Neuronal stem cell (in vitro differentiated cells): ENCODE measurements at regions not wholly inside any gene's neighbourhood (a gene's known extent, or its start where the extent isn't known, plus 50 kb on each side); places are given as distances from the start of the nearest gene placed in this dataset.

Experiments used
- DNase-seq: peaks from one replicate; pipeline ENCODE4 v3.0.0-alpha.2; 2013; ENCODE audit warnings: low spot score
- H2AFZ ChIP-seq: one replicate; pipeline ENCODE4 v1.6.1; 2013; ENCODE audit warnings: mild to moderate bottlenecking, low read length, inconsistent platforms
- H2AK5ac ChIP-seq: 2 replicates; pipeline ENCODE4 v1.6.1; 2013; ENCODE audit warnings: low read depth, mild to moderate bottlenecking, inconsistent platforms, low read length, moderate library complexity, mixed read lengths
- H2BK120ac ChIP-seq: 2 replicates; pipeline ENCODE4 v1.6.1; 2013; ENCODE audit warnings: low read depth, mild to moderate bottlenecking, inconsistent platforms, low read length, moderate library complexity, mixed read lengths
- H2BK12ac ChIP-seq: one replicate; pipeline ENCODE4 v1.6.1; 2013; ENCODE audit warnings: low read length, inconsistent platforms
- H2BK15ac ChIP-seq: 2 replicates; pipeline ENCODE4 v1.6.1; 2013; ENCODE audit warnings: mild to moderate bottlenecking, low read length, inconsistent platforms, mixed read lengths
- H2BK5ac ChIP-seq: one replicate; pipeline ENCODE4 v1.6.1; 2013; ENCODE audit warnings: inconsistent platforms, mild to moderate bottlenecking, low read length, moderate library complexity
- H3K14ac ChIP-seq: one replicate; pipeline ENCODE4 v1.6.1; 2013; ENCODE audit warnings: low read length, inconsistent platforms
- H3K18ac ChIP-seq: 2 replicates; pipeline ENCODE4 v1.6.1; 2013; ENCODE audit warnings: low read length, inconsistent platforms
- H3K23ac ChIP-seq: 2 replicates; pipeline ENCODE4 v1.6.1; 2013; ENCODE audit warnings: low read depth, mild to moderate bottlenecking, mixed read lengths, low read length, inconsistent platforms; ENCODE audit not compliant: poor library complexity
- H3K27ac ChIP-seq: replicated peaks from 3 replicates; pipeline ENCODE4 v1.5.1; 2013; ENCODE audit warnings: low read length, inconsistent platforms
- H3K27me3 ChIP-seq, 3 experiments: 2 replicates each; pipeline ENCODE4 v1.6.1; 2013; ENCODE audit warnings: low read length in 3 of 3, mild to moderate bottlenecking in 2 of 3, inconsistent platforms in 1 of 3, low read depth in 1 of 3, mixed read lengths in 1 of 3, moderate library complexity in 1 of 3; ENCODE audit not compliant: control insufficient read depth in 3 of 3, insufficient read depth in 3 of 3
- H3K36me3 ChIP-seq, 2 donors: replicated peaks in 1 of 2; 2 replicates each; pipeline ENCODE4 v1.6.1; 2013; ENCODE audit warnings: low read length in 2 of 2; ENCODE audit not compliant: control insufficient read depth in 2 of 2, insufficient read depth in 2 of 2
- H3K4ac ChIP-seq: 2 replicates; pipeline ENCODE4 v1.6.1; 2013; ENCODE audit warnings: inconsistent platforms, mild to moderate bottlenecking, low read length, moderate library complexity
- H3K4me1 ChIP-seq, 2 donors: 1 replicate in 1 of 2; 2 replicates in 1 of 2; pipeline ENCODE4 v1.6.1; 2013; ENCODE audit warnings: low read length in 2 of 2, low read depth in 1 of 2; ENCODE audit not compliant: control insufficient read depth in 2 of 2, insufficient read depth in 1 of 2
- H3K4me2 ChIP-seq: one replicate; pipeline ENCODE4 v1.6.1; 2013; ENCODE audit warnings: mild to moderate bottlenecking, low read length, inconsistent platforms; ENCODE audit not compliant: insufficient read depth, poor library complexity, severe bottlenecking
- H3K4me3 ChIP-seq, 2 donors: 2 replicates each; pipeline ENCODE4 v1.5.1; 2013; ENCODE audit warnings: low read length in 2 of 2, mild to moderate bottlenecking in 2 of 2, inconsistent platforms in 1 of 2, moderate library complexity in 1 of 2
- H3K79me1 ChIP-seq: one replicate; pipeline ENCODE4 v1.6.1; 2013; ENCODE audit warnings: low read depth, mild to moderate bottlenecking, inconsistent platforms, low read length, moderate library complexity
- H3K9ac ChIP-seq: one replicate; pipeline ENCODE4 v1.6.1; 2013; ENCODE audit warnings: mild to moderate bottlenecking, low read depth, low read length, inconsistent platforms; ENCODE audit not compliant: poor library complexity
- H3K9me3 ChIP-seq, 2 donors: replicated peaks in 1 of 2; 2 replicates each; pipeline versions ENCODE3 to v1.6.1; 2013; ENCODE audit warnings: low read length in 2 of 2, mild to moderate bottlenecking in 2 of 2, inconsistent platforms in 1 of 2, low read depth in 1 of 2, mixed read lengths in 1 of 2, moderate library complexity in 1 of 2; ENCODE audit not compliant: control insufficient read depth in 2 of 2, insufficient read depth in 1 of 2
- H4K8ac ChIP-seq: one replicate; pipeline ENCODE4 v1.6.1; 2013; ENCODE audit warnings: low read depth, mild to moderate bottlenecking, inconsistent platforms, low read length, moderate library complexity
- H4K91ac ChIP-seq: one replicate; pipeline ENCODE4 v1.6.1; 2013; ENCODE audit warnings: low read length, low read depth, mild to moderate bottlenecking, inconsistent platforms; ENCODE audit not compliant: poor library complexity
- WGBS, 2 donors: extraction: QIAGEN DNeasy Blood & Tissue Kit; methylation state at CpG; one replicate each; pipeline ENCODE4 v1.1.7; 2013; ENCODE audit warnings: missing lambda C conversion rate in 2 of 2, mixed read lengths in 1 of 2; ENCODE audit not compliant: insufficient read length in 2 of 2, insufficient replicate concordance in 1 of 2; ENCODE audit errors: extremely low coverage in 2 of 2; 5-methylcytosine and 5-hydroxymethylcytosine counted together

DNA sequence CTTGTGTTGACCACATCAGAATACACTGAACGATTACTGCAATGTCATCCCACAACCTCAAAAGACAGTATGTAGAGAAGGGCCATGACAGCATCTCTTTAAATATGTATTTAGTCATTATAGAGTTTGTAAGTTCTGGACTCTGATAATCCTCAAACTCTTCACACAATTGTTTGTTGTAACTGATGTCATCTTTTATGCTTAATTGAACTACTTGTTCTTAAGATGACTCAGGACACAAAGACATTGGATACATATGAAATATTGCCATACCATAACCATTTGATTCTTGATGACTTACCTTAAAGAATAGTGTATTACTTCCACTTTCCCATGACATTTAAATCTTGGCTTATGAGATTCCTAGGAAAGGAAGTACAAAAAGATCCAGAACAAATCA lies 347.6 kb downstream of the KLF5 start:
- no peak overlapping the region for H4K91ac ChIP-seq
- no peak overlapping the region for H3K18ac ChIP-seq
- no peaks in the 10 kb centered on the region for H3K27me3 ChIP-seq
- H3K23ac ChIP-seq, result no peak overlapping the region
- no peak overlapping the region for H2AFZ ChIP-seq
- H3K36me3 ChIP-seq, result no peaks in the 10 kb centered on the region
- no peak overlapping the region for H2AK5ac ChIP-seq
- H3K4me2 ChIP-seq, result no peak overlapping the region
- no peak overlapping the region for H3K9ac ChIP-seq
- no CpG with 5 or more reads among the region's 1 CpG for WGBS, 2 donors
- H2BK120ac ChIP-seq, result no peak overlapping the region
- no peak overlapping the region for H2BK15ac ChIP-seq
- no peak overlapping the region for H3K27ac ChIP-seq
- H2BK12ac ChIP-seq, result no peak overlapping the region
- H3K4ac ChIP-seq, result no peak overlapping the region
- H3K9me3 ChIP-seq, result no peaks in the 10 kb centered on the region
- DNase-seq, result no peak
- no peaks in the 10 kb centered on the region for H3K79me1 ChIP-seq
- no peak overlapping the region for H4K8ac ChIP-seq
- H2BK5ac ChIP-seq, result no peak overlapping the region
- no peak overlapping the region for H3K14ac ChIP-seq
- peaks cover 0 to 1% of the 10 kb centered on the region in 2 donors for H3K4me1 ChIP-seq
- no peak overlapping the region for H3K4me3 ChIP-seq

DNA sequence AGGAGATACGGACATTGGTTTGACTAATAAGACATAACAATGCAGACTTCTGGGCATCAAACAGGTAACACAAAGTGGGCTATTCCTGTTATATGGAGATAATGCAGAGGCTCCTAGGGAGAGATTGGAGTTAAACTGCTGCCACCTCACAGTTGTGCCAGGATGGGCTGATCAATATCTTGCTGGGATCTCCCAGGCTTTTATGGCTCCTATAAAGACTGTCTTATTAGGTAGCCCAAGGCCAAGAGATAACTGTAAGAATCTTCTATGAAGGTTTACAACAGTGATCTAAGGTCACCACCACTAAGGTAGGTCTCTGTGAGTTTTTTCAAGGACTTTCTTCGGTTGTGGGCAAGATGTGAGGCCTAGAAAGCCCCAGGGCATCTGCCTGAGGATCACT lies 345.8 kb downstream of the KLF5 start:
- H3K4me3 ChIP-seq, result no peak overlapping the region
- H3K36me3 ChIP-seq, result no peaks in the 10 kb centered on the region
- H3K27me3 ChIP-seq, result no peaks in the 10 kb centered on the region
- H2BK120ac ChIP-seq, result no peak overlapping the region
- no peak overlapping the region for H3K27ac ChIP-seq
- H3K9ac ChIP-seq, result no peak overlapping the region
- H2BK5ac ChIP-seq, result no peak overlapping the region
- no peak overlapping the region for H2BK12ac ChIP-seq
- WGBS, 2 donors, result no CpG with 5 or more reads among the region's 2 CpGs
- H2AK5ac ChIP-seq, result no peak overlapping the region
- peaks cover 0 to 1% of the 10 kb centered on the region in 2 donors for H3K4me1 ChIP-seq
- no peak overlapping the region for H3K23ac ChIP-seq
- H3K14ac ChIP-seq, result no peak overlapping the region
- H3K9me3 ChIP-seq, result no peaks in the 10 kb centered on the region
- no peak overlapping the region for H2BK15ac ChIP-seq
- no peak overlapping the region for H2AFZ ChIP-seq
- no peak overlapping the region for H4K91ac ChIP-seq
- no peaks in the 10 kb centered on the region for H3K79me1 ChIP-seq
- DNase-seq, result no peak
- H3K4ac ChIP-seq, result no peak overlapping the region
- no peak overlapping the region for H4K8ac ChIP-seq
- no peak overlapping the region for H3K18ac ChIP-seq
- H3K4me2 ChIP-seq, result no peak overlapping the region

- Histone ChIP-seq H3K27ac (no peak overlapping the region), H3K4me3 (no peak overlapping the region), H3K27me3 (peaks cover 0 to 2% (median 0%) of the 10 kb centered on the region in 3 experiments), H2AFZ (no peak overlapping the region), H3K4me2 (no peak overlapping the region), H4K91ac (no peak overlapping the region), H3K9ac (no peak overlapping the region), H3K14ac (no peak overlapping the region), H3K23ac (no peak overlapping the region), H3K4me1 (peaks cover 0 to 1% of the 10 kb centered on the region in 2 donors), H3K36me3 (no peaks in the 10 kb centered on the region), H2BK12ac (no peak overlapping the region), H3K79me1 (no peaks in the 10 kb centered on the region), H2BK15ac (no peak overlapping the region), H3K4ac (no peak overlapping the region), H3K9me3 (no peaks in the 10 kb centered on the region), H4K8ac (no peak overlapping the region), H2BK5ac (no peak overlapping the region), H3K18ac (no peak overlapping the region), H2BK120ac (no peak overlapping the region), H2AK5ac (no peak overlapping the region)
- no peak for DNase-seq
- no CpG with 5 or more reads among the region's 1 CpG for WGBS, 2 donors
These were observed 344.7 kb downstream of the KLF5 start for GRCh38 chr13:73403355-73404120.

GRCh38 chr13:73401769-73402168 lies 343.0 kb downstream of the KLF5 start:
- H2BK15ac ChIP-seq, result no peak overlapping the region
- no peak overlapping the region for H2AFZ ChIP-seq
- no CpG with 5 or more reads among the region's 2 CpGs for WGBS, 2 donors
- no peak overlapping the region for H3K4ac ChIP-seq
- no peak overlapping the region for H2AK5ac ChIP-seq
- H3K27ac ChIP-seq, result no peak overlapping the region
- no peak overlapping the region for H3K4me3 ChIP-seq
- H3K9ac ChIP-seq, result no peak overlapping the region
- H3K14ac ChIP-seq, result no peak overlapping the region
- no peak for DNase-seq
- H2BK5ac ChIP-seq, result no peak overlapping the region
- no peak overlapping the region for H2BK12ac ChIP-seq
- H3K18ac ChIP-seq, result no peak overlapping the region
- H3K23ac ChIP-seq, result no peak overlapping the region
- H3K4me1 ChIP-seq, result peaks cover 0 to 6% of the 10 kb centered on the region in 2 donors
- H3K79me1 ChIP-seq, result no peaks in the 10 kb centered on the region
- H4K8ac ChIP-seq, result no peak overlapping the region
- peaks cover 0 to 8% (median 0%) of the 10 kb centered on the region in 3 experiments for H3K27me3 ChIP-seq
- H2BK120ac ChIP-seq, result no peak overlapping the region
- H3K4me2 ChIP-seq, result no peak overlapping the region
- no peaks in the 10 kb centered on the region for H3K9me3 ChIP-seq
- no peak overlapping the region for H4K91ac ChIP-seq
- no peaks in the 10 kb centered on the region for H3K36me3 ChIP-seq
